ENCODE measurements at regions not wholly inside any gene's neighbourhood (a gene's known extent, or its start where the extent isn't known, plus 50 kb on each side); places are given as distances from the start of the nearest gene placed in this dataset.
"Not testable (repeated sequence)": the region's sequence is repeated elsewhere in the genome, so short reads cannot be mapped to it uniquely, and the experiment has no call there.

DNA sequence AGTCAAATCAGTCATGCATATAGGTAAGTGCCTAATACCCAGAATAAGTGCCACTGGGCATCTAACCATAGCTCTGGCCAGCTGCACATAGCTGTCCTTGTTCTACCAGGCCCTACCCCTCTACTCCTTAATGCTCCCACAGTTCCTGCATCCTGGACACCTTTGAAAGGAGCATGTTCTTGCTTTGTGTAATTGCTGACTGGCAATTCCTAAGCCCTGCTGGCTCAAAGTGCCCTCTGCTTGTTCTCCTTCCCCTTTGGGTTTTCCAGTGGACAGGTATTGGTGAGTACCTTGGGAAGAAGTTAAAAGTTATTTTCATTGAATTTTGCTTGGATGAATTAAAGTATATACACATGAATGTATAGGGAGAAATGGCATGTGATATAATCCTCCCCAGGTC lies 516.4 kb downstream of the ETNK1 start:
- Histone ChIP-seq H3K27me3 (ENCODE audit: control insufficient read depth, insufficient read depth, low read length) (no peaks in the 10 kb centered on the region), H3K4me3 (ENCODE audit: low read depth, low read length) (no peak overlapping the region), H3K36me3 (ENCODE audit: control insufficient read depth, insufficient read depth, low read length) (no peaks in the 10 kb centered on the region)
- no peak for DNase-seq (ENCODE audit: low read depth)
- no peak for TF ChIP-seq CTCF (IDR thresholded peaks at IDR 0.05; ENCODE audit: insufficient read depth, low read length, poor library complexity, severe bottlenecking)

DNA sequence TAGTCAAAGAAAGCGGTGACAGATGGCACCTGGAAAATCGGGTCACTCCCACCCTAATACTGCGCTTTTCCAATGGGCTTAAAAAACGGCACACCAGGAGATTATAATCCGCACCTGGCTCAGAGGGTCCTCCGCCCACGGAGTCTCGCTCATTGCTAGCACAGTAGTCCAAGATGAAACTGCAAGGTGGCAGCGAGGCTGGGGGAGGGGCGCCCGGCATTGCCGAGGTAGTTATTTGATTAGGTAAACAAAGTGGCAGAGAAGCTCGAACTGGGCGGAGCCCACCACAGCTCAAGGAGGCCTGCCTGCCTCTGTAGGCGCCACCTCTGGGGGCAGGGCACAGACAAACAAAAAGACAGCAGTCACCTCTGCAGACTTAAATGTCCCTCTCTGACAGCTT lies 521.1 kb downstream of the ETNK1 start:
- not testable (repeated sequence) for DNase-seq (ENCODE audit: low read depth); H3K36me3 ChIP-seq (ENCODE audit: control insufficient read depth, insufficient read depth, low read length); H3K4me3 ChIP-seq (ENCODE audit: low read depth, low read length); H3K27me3 ChIP-seq (ENCODE audit: control insufficient read depth, insufficient read depth, low read length)

GRCh38 chr12:23168459-23168858 lies 543.5 kb downstream of the ETNK1 start:
- no peaks in the 10 kb centered on the region for H3K27me3 ChIP-seq (ENCODE audit: control insufficient read depth, insufficient read depth, low read length)
- no peak for DNase-seq (ENCODE audit: low read depth)
- no peak for TF ChIP-seq CTCF (IDR thresholded peaks at IDR 0.05; ENCODE audit: insufficient read depth, low read length, poor library complexity, severe bottlenecking)
- H3K4me3 ChIP-seq (ENCODE audit: low read depth, low read length) = no peak overlapping the region
- H3K36me3 ChIP-seq (ENCODE audit: control insufficient read depth, insufficient read depth, low read length) = no peaks in the 10 kb centered on the region

DNA sequence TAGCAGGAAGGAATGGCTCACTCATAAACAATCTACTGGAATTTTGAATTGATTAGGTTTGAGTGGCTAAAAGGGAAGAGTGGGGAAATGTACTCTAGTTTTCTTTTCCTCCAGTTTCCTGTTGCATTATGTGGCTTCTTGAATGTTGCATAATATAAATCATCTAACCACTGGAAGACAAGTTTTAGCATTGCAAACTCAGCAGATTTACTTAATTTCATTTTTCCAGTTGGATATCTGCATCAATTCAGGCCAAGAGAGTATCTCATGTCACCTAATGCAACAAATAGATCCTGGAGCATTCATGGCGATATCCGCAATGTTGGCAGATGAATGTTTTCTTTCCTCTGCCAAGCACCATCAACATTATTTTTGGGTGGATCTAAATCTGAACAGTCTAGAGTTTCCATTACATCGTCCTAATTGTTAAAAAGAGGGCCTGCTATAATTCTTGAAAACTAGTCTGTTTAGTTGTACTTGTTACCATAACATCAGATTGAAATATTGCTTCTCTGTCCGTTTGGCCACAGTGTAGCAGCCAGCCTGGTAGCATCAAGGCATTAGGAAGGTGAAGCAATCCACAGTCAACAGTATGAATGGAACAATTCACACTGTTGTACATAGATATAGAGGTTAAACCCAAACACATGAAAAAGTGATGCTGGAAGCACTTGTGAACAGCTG lies 544.2 kb downstream of the ETNK1 start:
- no peak for DNase-seq (ENCODE audit: low read depth)
- Histone ChIP-seq H3K27me3 (ENCODE audit: control insufficient read depth, insufficient read depth, low read length) (no peaks in the 10 kb centered on the region), H3K4me3 (ENCODE audit: low read depth, low read length) (no peak overlapping the region), H3K36me3 (ENCODE audit: control insufficient read depth, insufficient read depth, low read length) (no peaks in the 10 kb centered on the region)
- no peak for TF ChIP-seq CTCF (IDR thresholded peaks at IDR 0.05; ENCODE audit: insufficient read depth, low read length, poor library complexity, severe bottlenecking)

DNA sequence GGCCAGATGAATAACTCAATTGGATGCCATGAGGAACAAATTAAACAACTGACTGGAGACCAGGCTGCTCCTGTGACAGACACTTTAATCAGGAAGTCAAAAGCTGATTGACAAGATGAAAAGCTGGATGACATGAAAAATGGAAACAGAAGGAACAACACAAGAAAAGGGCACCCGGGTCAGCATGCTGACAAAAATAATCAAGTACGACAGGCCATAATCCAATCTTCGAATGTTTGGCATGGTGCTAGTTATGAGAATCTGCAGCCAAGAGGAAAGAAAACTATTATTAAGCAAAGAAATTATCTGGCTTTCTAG lies 544.7 kb downstream of the ETNK1 start:
- Histone ChIP-seq H3K36me3 (ENCODE audit: control insufficient read depth, insufficient read depth, low read length) (no peaks in the 10 kb centered on the region), H3K4me3 (ENCODE audit: low read depth, low read length) (no peak overlapping the region)

GRCh38 chr12:23174917-23175316 lies 549.9 kb downstream of the ETNK1 start:
- DNase-seq (ENCODE audit: low read depth) = no peak
- H3K27me3 ChIP-seq (ENCODE audit: control insufficient read depth, insufficient read depth, low read length) = no peaks in the 10 kb centered on the region
- TF ChIP-seq CTCF (IDR thresholded peaks at IDR 0.05; ENCODE audit: insufficient read depth, low read length, poor library complexity, severe bottlenecking) = no peak

More for the DNA sequence above, 544.7 kb downstream of the ETNK1 start:
- H3K27me3 ChIP-seq (ENCODE audit: control insufficient read depth, insufficient read depth, low read length) = no peaks in the 10 kb centered on the region
- DNase-seq (ENCODE audit: low read depth) = no peak
- no peak for TF ChIP-seq CTCF (IDR thresholded peaks at IDR 0.05; ENCODE audit: insufficient read depth, low read length, poor library complexity, severe bottlenecking)

More at GRCh38 chr12:23174917-23175316, 549.9 kb downstream of the ETNK1 start:
- H3K36me3 ChIP-seq (ENCODE audit: control insufficient read depth, insufficient read depth, low read length) = no peaks in the 10 kb centered on the region
- no peak overlapping the region for H3K4me3 ChIP-seq (ENCODE audit: low read depth, low read length)

All from kidney epithelial cell (primary cell).